Mucosa of stomach (tissue), 1 donor: ENCODE measurements at regions not wholly inside any gene's neighbourhood (a gene's known extent, or its start where the extent isn't known, plus 50 kb on each side); places are given as distances from the start of the nearest gene placed in this dataset.

Source experiments
- H3K27me3 ChIP-seq: one replicate; pipeline ENCODE4 v1.7.0; 2013; ENCODE audit warnings: mild to moderate bottlenecking, low read length; ENCODE audit not compliant: control insufficient read depth, insufficient read depth
- H3K36me3 ChIP-seq: one replicate; pipeline ENCODE4 v1.7.0; 2013; ENCODE audit warnings: low read length; ENCODE audit not compliant: control insufficient read depth, insufficient read depth
- H3K4me1 ChIP-seq: one replicate; pipeline ENCODE4 v1.7.0; 2013; ENCODE audit warnings: mild to moderate bottlenecking, low read length; ENCODE audit not compliant: control insufficient read depth, insufficient read depth
- H3K4me3 ChIP-seq: one replicate; pipeline ENCODE4 v1.7.0; 2013; ENCODE audit warnings: low read length
- H3K9ac ChIP-seq: one replicate; pipeline ENCODE4 v1.7.0; 2013; ENCODE audit warnings: mild to moderate bottlenecking, low read length, moderate library complexity
- H3K9me3 ChIP-seq: one replicate; pipeline ENCODE4 v1.7.0; 2013; ENCODE audit warnings: mild to moderate bottlenecking, low read length, moderate library complexity; ENCODE audit not compliant: control insufficient read depth
- donor health status: Pancreatic carcinoma.

GRCh38 chr4:53793096-53793495 is 201.8 kb upstream of the LNX1 start:
- Histone ChIP-seq H3K36me3 (no peaks in the 10 kb centered on the region), H3K9me3 (no peaks in the 10 kb centered on the region), H3K9ac (no peak overlapping the region), H3K27me3 (no peaks in the 10 kb centered on the region), H3K4me3 (no peak overlapping the region), H3K4me1 (no peaks in the 10 kb centered on the region)

GRCh38 chr4:53790286-53790685 is 199.0 kb upstream of the LNX1 start:
- Histone ChIP-seq H3K4me3 (no peak overlapping the region), H3K9ac (no peak overlapping the region), H3K27me3 (no peaks in the 10 kb centered on the region), H3K9me3 (no peaks in the 10 kb centered on the region), H3K36me3 (no peaks in the 10 kb centered on the region), H3K4me1 (no peaks in the 10 kb centered on the region)

- no peaks in the 10 kb centered on the region for H3K9me3 ChIP-seq
- no peak overlapping the region for H3K4me3 ChIP-seq
- H3K9ac ChIP-seq, result no peak overlapping the region
- H3K4me1 ChIP-seq, result no peaks in the 10 kb centered on the region
- no peaks in the 10 kb centered on the region for H3K36me3 ChIP-seq
- no peaks in the 10 kb centered on the region for H3K27me3 ChIP-seq
These were observed 197.3 kb upstream of the LNX1 start for GRCh38 chr4:53788621-53789020.

GRCh38 chr4:53788011-53788410 is 196.7 kb upstream of the LNX1 start:
- Histone ChIP-seq H3K27me3 (no peaks in the 10 kb centered on the region), H3K4me3 (no peak overlapping the region), H3K9me3 (no peaks in the 10 kb centered on the region), H3K9ac (no peak overlapping the region), H3K36me3 (no peaks in the 10 kb centered on the region), H3K4me1 (no peaks in the 10 kb centered on the region)

- Histone ChIP-seq H3K4me1 (no peaks in the 10 kb centered on the region), H3K9ac (no peak overlapping the region), H3K9me3 (no peaks in the 10 kb centered on the region), H3K27me3 (no peaks in the 10 kb centered on the region), H3K4me3 (no peak overlapping the region), H3K36me3 (no peaks in the 10 kb centered on the region)
These were observed 195.3 kb upstream of the LNX1 start for GRCh38 chr4:53786632-53787031.

- no peaks in the 10 kb centered on the region for H3K9me3 ChIP-seq
- no peak overlapping the region for H3K4me3 ChIP-seq
- no peaks in the 10 kb centered on the region for H3K4me1 ChIP-seq
These were observed 194.7 kb upstream of the LNX1 start for GRCh38 chr4:53785996-53786395.

GRCh38 chr4:53784112-53784511 is 192.8 kb upstream of the LNX1 start:
- no peaks in the 10 kb centered on the region for H3K9me3 ChIP-seq
- H3K27me3 ChIP-seq, result no peaks in the 10 kb centered on the region
- H3K9ac ChIP-seq, result no peak overlapping the region
- H3K4me1 ChIP-seq, result no peaks in the 10 kb centered on the region
- no peaks in the 10 kb centered on the region for H3K36me3 ChIP-seq
- no peak overlapping the region for H3K4me3 ChIP-seq

More at GRCh38 chr4:53785996-53786395, 194.7 kb upstream of the LNX1 start:
- Histone ChIP-seq H3K27me3 (no peaks in the 10 kb centered on the region), H3K36me3 (no peaks in the 10 kb centered on the region), H3K9ac (no peak overlapping the region)

GRCh38 chr4:53783208-53783859 is 192.0 kb upstream of the LNX1 start:
- Histone ChIP-seq H3K9me3 (no peaks in the 10 kb centered on the region), H3K27me3 (no peaks in the 10 kb centered on the region), H3K36me3 (no peaks in the 10 kb centered on the region)

GRCh38 chr4:53782458-53782845 is 191.2 kb upstream of the LNX1 start:
- Histone ChIP-seq H3K9me3 (no peaks in the 10 kb centered on the region), H3K27me3 (no peaks in the 10 kb centered on the region), H3K9ac (no peak overlapping the region), H3K4me3 (no peak overlapping the region), H3K4me1 (no peaks in the 10 kb centered on the region), H3K36me3 (no peaks in the 10 kb centered on the region)

More at GRCh38 chr4:53783208-53783859, 192.0 kb upstream of the LNX1 start:
- no peak overlapping the region for H3K9ac ChIP-seq
- no peak overlapping the region for H3K4me3 ChIP-seq
- H3K4me1 ChIP-seq, result no peaks in the 10 kb centered on the region

- Histone ChIP-seq H3K9ac (no peak overlapping the region), H3K4me3 (no peak overlapping the region), H3K36me3 (no peaks in the 10 kb centered on the region), H3K27me3 (no peaks in the 10 kb centered on the region), H3K9me3 (no peaks in the 10 kb centered on the region), H3K4me1 (no peaks in the 10 kb centered on the region)
These were observed 190.6 kb upstream of the LNX1 start for GRCh38 chr4:53781629-53782457.

- H3K9me3 ChIP-seq, result no peaks in the 10 kb centered on the region
- no peak overlapping the region for H3K4me3 ChIP-seq
- H3K36me3 ChIP-seq, result no peaks in the 10 kb centered on the region
- no peak overlapping the region for H3K9ac ChIP-seq
- no peaks in the 10 kb centered on the region for H3K27me3 ChIP-seq
- no peaks in the 10 kb centered on the region for H3K4me1 ChIP-seq
These were observed 189.6 kb upstream of the LNX1 start for GRCh38 chr4:53780736-53781400.

- Histone ChIP-seq H3K27me3 (no peaks in the 10 kb centered on the region), H3K4me3 (no peak overlapping the region), H3K9me3 (no peaks in the 10 kb centered on the region), H3K9ac (no peak overlapping the region), H3K36me3 (no peaks in the 10 kb centered on the region), H3K4me1 (no peaks in the 10 kb centered on the region)
These were observed 187.7 kb upstream of the LNX1 start for GRCh38 chr4:53779025-53779424.
